Adrenal gland (tissue), 5 donors: ENCODE measurements at regions not wholly inside any gene's neighbourhood (a gene's known extent, or its start where the extent isn't known, plus 50 kb on each side); places are given as distances from the start of the nearest gene placed in this dataset.

Source experiments
- CTCF ChIP-seq, 6 experiments: fragments of 450-650 bp in 4 of 6; fragments of 200-600 bp in 2 of 6; sonication (generic) in 1 of 6; IDR thresholded peaks; 1 replicate in 5 of 6; 2 replicates in 1 of 6; pipeline versions ENCODE4 v1.5.1 to v1.8.0; 2016 to 2021; ENCODE audit warnings: antibody characterized with exemption in 6 of 6, mild to moderate bottlenecking in 2 of 6, moderate library complexity in 1 of 6
- POLR2A ChIP-seq, 2 donors: fragments of 450-650 bp; IDR thresholded peaks; one replicate each; pipeline ENCODE4 v1.6.1; 2017; ENCODE audit warnings: antibody characterized with exemption in 2 of 2, mild to moderate bottlenecking in 2 of 2, moderate library complexity in 1 of 2
- donor health status: DM: no; HTN: no; CAD: no.

GRCh38 chr4:130249002-130249401 lies 1153.0 kb downstream of the C4orf33 start:
- no peak for TF ChIP-seq CTCF (IDR thresholded peaks at IDR 0.05)
- no peak for TF ChIP-seq POLR2A (IDR thresholded peaks at IDR 0.05)
